Transverse colon (tissue), 4 donors: ENCODE measurements at regions not wholly inside any gene's neighbourhood (a gene's known extent, or its start where the extent isn't known, plus 50 kb on each side); places are given as distances from the start of the nearest gene placed in this dataset.

Experiments
- CTCF ChIP-seq, 5 experiments: fragments of 200-600 bp in 3 of 5; fragments of 450-650 bp in 2 of 5; sonication (generic) in 3 of 5; IDR thresholded peaks; 1 replicate in 2 of 5; 2 replicates in 3 of 5; pipeline ENCODE4 v1.5.1; 2016 to 2017; ENCODE audit warnings: antibody characterized with exemption in 5 of 5, inconsistent platforms in 3 of 5, mild to moderate bottlenecking in 2 of 5, moderate library complexity in 1 of 5
- POLR2AphosphoS5 ChIP-seq, 3 donors: sonication (generic); formaldehyde crosslinking; IDR thresholded peaks; one replicate each; pipeline ENCODE4 v1.6.1; 2016; ENCODE audit warnings: antibody characterized with exemption in 3 of 3

- no peak for TF ChIP-seq POLR2AphosphoS5 (IDR thresholded peaks at IDR 0.05)
- no peak for TF ChIP-seq CTCF (IDR thresholded peaks at IDR 0.05)
Measured at GRCh38 chr3:145915787-145916186, 245.2 kb downstream of the PLOD2 start.
